Activated CD8-positive, alpha-beta T cell treated with anti-CD3 and anti-CD28 coated beads, Interleukin-2, amount 10 ng/mL, durations not matched to agents 7 days and 5 days (primary cell): ENCODE measurements at regions not wholly inside any gene's neighbourhood (a gene's known extent, or its start where the extent isn't known, plus 50 kb on each side); places are given as distances from the start of the nearest gene placed in this dataset.
"Not testable (repeated sequence)": the region's sequence is repeated elsewhere in the genome, so short reads cannot be mapped to it uniquely, and the experiment has no call there.

Experiments
- ATAC-seq: fragments of 150-1000 bp; cut with Tn5 transposase; one replicate; pipeline ENCODE4 v1.10.0; 2021; ENCODE audit warnings: moderate library complexity
- CTCF ChIA-PET: fragments of 350-600 bp; sonication (Branson Sonifier 250); formaldehyde crosslinking; loops from one replicate; lab custom pipeline; 2021; ENCODE audit warnings: antibody characterized with exemption; lab: Charles Lee
- POLR2A ChIA-PET: fragments of 350-600 bp; sonication (Branson Sonifier 250); formaldehyde crosslinking; loops from one replicate; lab custom pipeline; 2021; ENCODE audit warnings: antibody characterized with exemption; lab: Charles Lee
- DNase-seq: peaks from one replicate; pipeline ENCODE4 v3.0.0-alpha.2; 2020
- H3K27ac Mint-ChIP-seq: one replicate; pipeline ENCODE4 v1.8.0; 2021; ENCODE audit warnings: mild to moderate bottlenecking, mixed read lengths
- H3K27me3 Mint-ChIP-seq: one replicate; pipeline ENCODE4 v1.8.0; 2021; ENCODE audit warnings: low read depth, mixed read lengths
- H3K36me3 Mint-ChIP-seq: one replicate; pipeline ENCODE4 v1.8.0; 2021; ENCODE audit warnings: low read depth, mixed read lengths
- H3K4me1 Mint-ChIP-seq: one replicate; pipeline ENCODE4 v1.8.0; 2021; ENCODE audit warnings: low read depth, mixed read lengths
- H3K4me3 Mint-ChIP-seq: one replicate; pipeline ENCODE4 v1.8.0; 2021; ENCODE audit warnings: mild to moderate bottlenecking, mixed read lengths
- H3K9me3 Mint-ChIP-seq: one replicate; pipeline ENCODE4 v1.8.0; 2022; ENCODE audit warnings: mixed read lengths; ENCODE audit not compliant: insufficient read depth

DNA sequence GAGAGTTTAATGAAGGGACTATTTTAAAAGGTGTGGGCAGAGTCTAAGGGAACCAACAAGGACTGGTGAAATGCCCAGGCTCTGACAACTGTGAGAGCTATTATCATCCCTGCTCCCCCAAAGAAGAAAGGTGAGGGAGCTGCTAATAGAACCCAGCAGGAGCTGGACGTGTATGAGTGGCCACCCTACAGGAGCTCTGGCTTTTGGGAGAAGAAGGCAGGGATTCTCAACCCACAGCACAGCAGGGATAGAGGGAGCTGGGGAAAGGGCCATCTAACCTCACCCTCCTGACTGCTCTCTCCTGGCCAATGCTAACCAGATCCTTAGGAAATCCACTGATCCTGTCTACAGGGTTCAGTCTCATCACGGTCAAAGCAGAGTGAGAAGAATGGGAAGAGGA lies 57.1 kb downstream of the GRIN2B start:
- Mint-ChIP-seq H3K4me3 (no peak overlapping the region), H3K27me3 (no peaks in the 10 kb centered on the region), H3K4me1 (no peaks in the 10 kb centered on the region), H3K36me3 (no peaks in the 10 kb centered on the region), H3K27ac (no peak overlapping the region), H3K9me3 (no peaks in the 10 kb centered on the region)
- POLR2A ChIA-PET, result no interaction called here
- no peak for ATAC-seq
- CTCF ChIA-PET, result no interaction called here
- no peak for DNase-seq

DNA sequence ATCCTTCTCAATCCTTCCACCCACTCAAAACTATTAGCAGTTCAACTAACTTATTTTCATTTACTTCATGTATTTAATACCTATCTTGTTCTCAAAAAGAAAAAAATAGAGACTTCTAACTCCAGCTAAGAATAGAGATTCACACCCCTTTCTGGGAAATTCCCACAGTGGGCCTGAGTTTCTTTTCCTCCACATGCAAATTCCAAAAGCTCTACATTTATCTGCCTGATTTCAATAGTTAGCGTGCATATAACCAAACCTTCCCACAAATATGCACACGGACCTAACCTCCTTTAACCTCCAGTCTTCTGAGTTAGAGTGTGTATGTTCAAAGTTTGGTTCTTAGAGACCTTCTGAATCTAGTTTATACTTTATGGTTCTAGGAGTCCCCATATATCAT lies 62.5 kb downstream of the GRIN2B start:
- H3K9me3 Mint-ChIP-seq, result no peaks in the 10 kb centered on the region
- no peak overlapping the region for H3K27ac Mint-ChIP-seq
- H3K36me3 Mint-ChIP-seq, result no peaks in the 10 kb centered on the region
- no peaks in the 10 kb centered on the region for H3K27me3 Mint-ChIP-seq
- DNase-seq, result no peak
- no peak overlapping the region for H3K4me3 Mint-ChIP-seq
- ChIA-PET CTCF (no interaction called here), POLR2A (no interaction called here)
- ATAC-seq, result no peak
- H3K4me1 Mint-ChIP-seq, result no peaks in the 10 kb centered on the region

DNA sequence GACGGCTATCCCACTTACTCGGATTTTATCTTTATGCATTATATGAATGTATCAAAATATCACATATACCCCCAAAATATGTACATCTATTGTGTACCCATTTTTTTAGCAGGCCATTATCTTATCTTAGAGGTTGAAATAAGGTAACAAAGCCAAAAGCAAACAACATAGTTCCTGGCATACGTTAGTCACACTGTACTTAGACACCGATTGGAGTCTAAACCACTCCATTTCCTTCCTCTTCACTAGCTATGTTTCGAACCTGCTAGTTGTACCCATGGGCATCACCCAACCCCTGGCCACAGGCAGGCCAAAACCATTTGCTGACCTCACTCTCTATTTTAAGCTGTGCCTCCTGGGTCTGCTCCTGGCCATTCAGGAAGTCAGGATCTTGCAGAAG lies 66.3 kb downstream of the GRIN2B start:
- DNase-seq (no peak), ATAC-seq (no peak)
- Mint-ChIP-seq H3K9me3 (no peaks in the 10 kb centered on the region), H3K27me3 (no peaks in the 10 kb centered on the region), H3K4me1 (no peaks in the 10 kb centered on the region), H3K4me3 (no peak overlapping the region), H3K27ac (no peak overlapping the region), H3K36me3 (no peaks in the 10 kb centered on the region)
- CTCF ChIA-PET, result no interaction called here
- POLR2A ChIA-PET, result no interaction called here

DNA sequence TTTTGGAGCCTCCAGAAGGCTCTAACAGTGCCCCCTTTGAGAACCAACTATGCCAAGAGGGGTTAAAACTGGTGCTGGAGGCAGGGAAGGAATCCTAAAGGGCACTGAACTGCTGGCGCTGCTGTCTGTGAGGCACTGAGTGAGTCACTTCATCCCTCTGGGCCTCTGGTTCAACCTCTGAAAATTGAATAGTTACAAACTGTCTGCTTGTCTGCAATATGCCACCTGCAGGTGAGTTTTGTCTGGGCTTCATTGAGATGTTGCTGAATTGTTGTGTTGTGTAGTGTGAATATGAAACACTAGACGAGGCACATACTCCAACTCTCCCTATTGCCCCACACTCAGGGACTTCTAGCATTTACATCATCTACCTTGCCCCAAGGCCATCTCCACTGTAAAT lies 68.0 kb downstream of the GRIN2B start:
- Mint-ChIP-seq H3K27me3 (no peaks in the 10 kb centered on the region), H3K4me1 (no peaks in the 10 kb centered on the region), H3K4me3 (no peak overlapping the region), H3K36me3 (no peaks in the 10 kb centered on the region), H3K27ac (no peak overlapping the region), H3K9me3 (no peaks in the 10 kb centered on the region)
- DNase-seq, result no peak
- ATAC-seq, result no peak
- ChIA-PET CTCF (no interaction called here), POLR2A (no interaction called here)

DNA sequence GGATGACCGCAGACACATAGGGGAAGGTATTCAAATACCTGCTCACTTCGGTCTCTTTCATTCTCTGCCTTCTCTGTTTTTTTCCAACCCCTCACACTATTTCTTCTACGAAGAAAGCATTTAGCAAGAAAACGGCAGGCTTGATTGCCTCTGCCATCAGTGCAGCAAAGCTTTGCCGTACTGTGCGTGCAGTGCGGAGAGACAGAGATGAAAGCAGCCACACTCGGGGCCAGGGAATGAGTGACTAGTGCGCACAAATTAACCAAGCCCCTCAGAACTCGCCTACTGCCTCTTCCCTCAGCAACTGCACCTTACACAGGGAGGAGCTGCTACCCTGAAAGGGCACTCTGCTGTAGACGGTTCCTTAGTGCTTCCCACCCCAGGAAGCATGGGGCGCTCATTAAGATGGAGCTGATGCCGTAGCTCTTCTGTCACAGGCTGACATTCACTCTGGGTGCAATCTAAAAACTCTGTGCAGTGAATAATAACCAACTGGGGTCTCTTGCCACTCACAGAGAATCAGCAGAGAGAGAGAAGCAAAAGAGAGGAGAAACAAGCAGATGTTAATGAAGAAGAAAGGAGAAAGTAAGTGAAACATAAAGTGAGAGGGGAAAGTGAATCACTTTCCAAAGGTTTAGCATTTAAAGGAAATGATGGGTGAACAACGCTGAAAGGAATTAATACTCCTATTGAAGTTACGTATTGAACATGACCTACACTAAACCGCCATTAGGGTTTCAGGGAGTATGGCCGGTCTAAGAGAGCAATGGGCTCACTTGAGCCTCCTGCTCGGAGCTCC lies 69.4 kb downstream of the GRIN2B start:
- Mint-ChIP-seq H3K4me3 (no peak overlapping the region), H3K27ac (no peak overlapping the region), H3K36me3 (no peaks in the 10 kb centered on the region), H3K27me3 (no peaks in the 10 kb centered on the region), H3K4me1 (no peaks in the 10 kb centered on the region), H3K9me3 (no peaks in the 10 kb centered on the region)
- ATAC-seq (no peak), DNase-seq (no peak)
- CTCF ChIA-PET, result no interaction called here
- POLR2A ChIA-PET, result no interaction called here

DNA sequence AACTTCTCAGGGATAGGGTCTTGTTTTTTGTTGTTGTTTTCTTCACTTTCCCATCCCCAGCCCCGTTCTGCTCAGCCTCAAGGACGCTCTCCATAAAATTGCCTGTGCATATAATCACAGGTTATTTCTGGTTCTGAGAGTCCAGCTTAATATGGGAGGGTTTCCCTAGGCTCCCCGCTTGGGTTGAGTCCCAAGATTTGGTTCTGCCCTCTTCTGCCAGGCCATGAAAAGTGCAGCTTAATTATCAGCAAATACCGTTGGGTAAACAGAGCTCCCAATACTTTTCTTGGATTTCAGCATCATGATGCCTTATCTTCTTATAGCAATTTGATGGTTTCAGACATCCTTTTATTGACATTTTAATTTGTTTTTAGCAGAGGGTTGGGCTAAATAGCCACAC lies 75.6 kb downstream of the GRIN2B start:
- ATAC-seq (no peak), DNase-seq (no peak)
- H3K36me3 Mint-ChIP-seq, result no peaks in the 10 kb centered on the region
- peaks cover 2% of the 10 kb centered on the region for H3K27me3 Mint-ChIP-seq
- ChIA-PET POLR2A (no interaction called here), CTCF (no interaction called here)
- H3K4me1 Mint-ChIP-seq, result no peaks in the 10 kb centered on the region
- H3K9me3 Mint-ChIP-seq, result no peaks in the 10 kb centered on the region
- H3K27ac Mint-ChIP-seq, result no peak overlapping the region
- no peak overlapping the region for H3K4me3 Mint-ChIP-seq

DNA sequence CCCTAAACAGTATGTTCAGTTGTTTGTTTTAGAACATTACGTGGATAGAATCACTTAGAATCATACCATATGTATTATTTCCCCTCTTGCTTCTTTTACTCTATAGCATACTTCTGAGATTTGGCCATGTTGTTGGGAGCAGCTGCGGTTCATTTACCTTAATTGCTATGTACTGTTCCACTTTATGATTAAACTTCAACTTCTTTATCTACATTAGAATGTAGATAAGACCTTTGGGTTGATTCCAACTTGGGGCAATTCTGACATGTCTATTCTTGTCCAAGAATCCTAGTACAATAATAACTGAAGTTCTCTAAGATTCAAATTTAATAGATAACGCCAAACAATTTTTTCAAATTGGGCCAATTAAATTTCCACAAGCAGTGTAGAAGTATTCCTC lies 80.7 kb downstream of the GRIN2B start:
- Mint-ChIP-seq H3K36me3 (no peaks in the 10 kb centered on the region), H3K27me3 (peaks cover 2% of the 10 kb centered on the region), H3K4me3 (no peak overlapping the region), H3K27ac (no peak overlapping the region), H3K4me1 (no peaks in the 10 kb centered on the region), H3K9me3 (no peaks in the 10 kb centered on the region)
- ChIA-PET CTCF (no interaction called here), POLR2A (no interaction called here)
- no peak for ATAC-seq
- DNase-seq, result no peak

DNA sequence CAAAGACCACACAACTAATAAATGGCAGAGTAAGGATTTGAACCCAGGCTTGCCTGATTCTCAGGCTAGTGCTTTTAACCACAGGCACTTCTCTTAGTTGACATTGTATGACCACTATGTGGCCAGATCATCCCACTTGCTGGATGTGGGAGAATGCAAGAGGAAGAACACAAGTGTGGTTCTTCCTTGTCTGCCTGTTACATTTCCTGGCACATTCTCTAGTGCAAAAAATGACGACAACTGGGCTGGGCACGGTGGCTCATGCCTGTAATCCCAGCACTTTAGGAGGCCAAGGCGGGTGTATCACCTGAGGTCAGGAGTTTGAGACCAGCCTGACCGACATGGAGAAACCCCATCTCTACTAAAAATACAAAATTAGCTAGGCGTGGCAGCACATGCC lies 83.0 kb downstream of the GRIN2B start:
- H3K9me3 Mint-ChIP-seq, H3K36me3 Mint-ChIP-seq, H3K27me3 Mint-ChIP-seq, POLR2A ChIA-PET, CTCF ChIA-PET, DNase-seq, H3K27ac Mint-ChIP-seq, H3K4me1 Mint-ChIP-seq, ATAC-seq, H3K4me3 Mint-ChIP-seq: not testable (repeated sequence)

DNA sequence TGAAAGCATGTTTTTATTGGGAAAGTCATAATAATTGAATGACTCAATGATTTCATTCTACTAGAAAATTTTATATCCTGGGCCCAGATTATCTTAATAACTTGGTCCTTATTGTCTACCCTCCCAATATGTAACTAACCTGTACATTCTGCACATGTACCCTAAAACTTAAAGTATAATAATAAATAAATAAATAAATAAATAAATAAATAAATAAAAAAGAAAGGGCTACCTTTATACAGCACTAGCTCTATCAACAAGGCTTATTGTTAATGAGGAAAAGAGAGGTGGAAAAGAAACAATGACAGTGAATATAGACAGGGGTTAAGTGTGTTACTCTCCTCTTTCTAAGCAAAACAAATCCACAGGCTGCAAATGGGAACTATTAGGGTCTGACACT lies 83.6 kb downstream of the GRIN2B start:
- Mint-ChIP-seq H3K36me3 (no peaks in the 10 kb centered on the region), H3K9me3 (no peaks in the 10 kb centered on the region), H3K27ac (no peak overlapping the region), H3K4me1 (no peaks in the 10 kb centered on the region), H3K27me3 (no peaks in the 10 kb centered on the region), H3K4me3 (no peak overlapping the region)
- ChIA-PET POLR2A (no interaction called here), CTCF (no interaction called here)
- no peak for ATAC-seq
- no peak for DNase-seq

DNA sequence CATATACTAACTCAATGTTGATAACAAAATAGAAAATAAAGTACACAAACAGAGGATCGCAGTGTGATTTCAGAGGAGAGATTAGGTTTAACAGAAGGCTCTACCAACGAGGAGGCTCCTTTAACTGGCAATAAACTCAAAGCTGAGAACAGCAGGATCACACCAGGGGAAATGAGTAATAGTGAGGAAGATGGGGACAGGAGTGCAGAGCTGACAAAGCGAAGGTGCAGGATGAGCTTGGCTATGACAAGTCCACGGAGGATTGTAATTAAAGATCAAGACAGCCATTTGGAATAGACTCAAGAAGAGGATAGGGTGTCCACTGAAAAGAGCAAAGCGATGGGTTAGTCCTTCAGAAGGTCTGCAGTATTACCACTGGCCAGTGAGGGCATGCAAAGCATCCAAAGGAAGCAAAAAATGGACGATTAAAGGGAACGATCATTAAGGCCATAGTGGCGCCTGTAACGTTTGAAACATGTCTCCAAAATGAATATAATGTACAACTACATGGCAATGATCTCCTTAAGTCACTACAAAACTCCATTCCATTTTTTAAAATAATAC lies 85.3 kb downstream of the GRIN2B start:
- H3K36me3 Mint-ChIP-seq, result no peaks in the 10 kb centered on the region
- no peak overlapping the region for H3K27ac Mint-ChIP-seq
- no peak overlapping the region for H3K4me3 Mint-ChIP-seq
- ChIA-PET CTCF (no interaction called here), POLR2A (no interaction called here)
- H3K9me3 Mint-ChIP-seq, result no peaks in the 10 kb centered on the region
- H3K4me1 Mint-ChIP-seq, result no peaks in the 10 kb centered on the region
- no peaks in the 10 kb centered on the region for H3K27me3 Mint-ChIP-seq
- ATAC-seq (no peak), DNase-seq (no peak)

DNA sequence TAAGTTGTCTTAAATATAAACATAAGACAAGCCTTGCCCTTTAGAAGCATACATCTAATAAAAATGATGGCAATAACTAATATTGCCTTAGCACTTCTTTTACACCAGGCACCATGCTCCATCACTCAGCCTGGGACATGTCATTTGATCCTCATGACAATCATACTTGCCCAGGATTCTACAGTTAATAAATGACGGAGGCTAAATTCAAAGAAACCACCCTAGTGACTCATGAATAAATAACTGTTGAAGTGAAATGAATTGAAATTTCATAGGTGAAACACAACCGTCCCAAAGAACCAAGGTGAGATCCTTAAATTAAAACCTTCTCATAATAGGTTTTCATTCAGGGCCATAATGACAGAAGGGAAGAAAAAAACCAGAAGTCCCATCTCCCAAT lies 89.5 kb downstream of the GRIN2B start:
- H3K36me3 Mint-ChIP-seq, result no peaks in the 10 kb centered on the region
- H3K9me3 Mint-ChIP-seq, result no peaks in the 10 kb centered on the region
- H3K27me3 Mint-ChIP-seq, result no peaks in the 10 kb centered on the region
- ATAC-seq (no peak), DNase-seq (no peak)
- no peaks in the 10 kb centered on the region for H3K4me1 Mint-ChIP-seq
- ChIA-PET CTCF (no interaction called here), POLR2A (no interaction called here)
- H3K27ac Mint-ChIP-seq, result no peak overlapping the region
- H3K4me3 Mint-ChIP-seq, result no peak overlapping the region

DNA sequence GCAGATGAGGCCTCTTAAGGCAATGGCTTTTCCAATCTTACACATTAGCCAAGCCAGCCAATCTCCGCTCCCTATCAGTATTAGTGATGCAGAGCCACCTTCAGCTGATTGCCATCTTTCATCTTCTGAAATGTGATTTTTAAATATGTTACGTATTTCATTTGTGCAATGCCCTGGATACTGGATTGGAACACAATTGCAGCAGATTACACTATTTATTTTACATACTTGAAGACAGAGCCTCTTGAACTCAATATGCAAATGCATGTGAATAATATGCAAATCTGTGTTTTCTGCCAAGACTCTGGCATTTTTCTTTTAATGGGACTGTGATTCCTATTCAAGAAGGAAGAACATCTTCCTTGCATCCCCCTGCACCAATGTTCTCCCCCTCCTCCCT lies 90.5 kb downstream of the GRIN2B start:
- no peaks in the 10 kb centered on the region for H3K36me3 Mint-ChIP-seq
- H3K9me3 Mint-ChIP-seq, result no peaks in the 10 kb centered on the region
- H3K27ac Mint-ChIP-seq, result no peak overlapping the region
- no peak for ATAC-seq
- ChIA-PET POLR2A (no interaction called here), CTCF (no interaction called here)
- no peak for DNase-seq
- no peaks in the 10 kb centered on the region for H3K27me3 Mint-ChIP-seq
- H3K4me1 Mint-ChIP-seq, result no peaks in the 10 kb centered on the region
- no peak overlapping the region for H3K4me3 Mint-ChIP-seq
